ENCODE measurements at regions not wholly inside any gene's neighbourhood (a gene's known extent, or its start where the extent isn't known, plus 50 kb on each side); places are given as distances from the start of the nearest gene placed in this dataset.

DNA sequence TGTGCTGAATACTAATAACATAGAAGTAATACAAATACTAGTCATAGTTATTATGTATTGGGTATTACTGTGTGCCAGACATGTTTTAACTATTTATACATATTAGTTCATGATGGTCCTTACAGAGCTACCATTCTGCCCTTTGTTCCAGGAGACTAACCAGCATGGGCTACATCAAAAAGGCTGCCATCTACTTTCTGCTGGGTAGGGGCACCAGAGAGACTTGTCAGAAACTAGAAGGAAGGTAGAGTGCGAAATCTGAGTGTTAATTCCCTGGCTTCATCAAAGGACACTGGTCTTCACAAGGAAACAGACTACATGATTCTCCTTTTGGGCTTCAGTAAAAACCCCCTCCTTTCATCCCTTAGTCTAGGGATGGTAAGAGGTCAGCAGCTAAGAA, 347.8 kb downstream of the GBA3 start:
- no peak for TF ChIP-seq RAD21 (IDR thresholded peaks at IDR 0.05)
- no peak for TF ChIP-seq FOXA1 (IDR thresholded peaks at IDR 0.05)
- TF ChIP-seq SP1 (IDR thresholded peaks at IDR 0.05): no peak
- no peak for TF ChIP-seq NR2F2 (IDR thresholded peaks at IDR 0.05)
- TF ChIP-seq TAF1 (conservative IDR thresholded peaks at IDR 0.05): no peak
- no peak for TF ChIP-seq HNF4G (IDR thresholded peaks at IDR 0.05)
- no peak for TF ChIP-seq HNF4A (conservative IDR thresholded peaks at IDR 0.05)
- TF ChIP-seq, protein P1, sequence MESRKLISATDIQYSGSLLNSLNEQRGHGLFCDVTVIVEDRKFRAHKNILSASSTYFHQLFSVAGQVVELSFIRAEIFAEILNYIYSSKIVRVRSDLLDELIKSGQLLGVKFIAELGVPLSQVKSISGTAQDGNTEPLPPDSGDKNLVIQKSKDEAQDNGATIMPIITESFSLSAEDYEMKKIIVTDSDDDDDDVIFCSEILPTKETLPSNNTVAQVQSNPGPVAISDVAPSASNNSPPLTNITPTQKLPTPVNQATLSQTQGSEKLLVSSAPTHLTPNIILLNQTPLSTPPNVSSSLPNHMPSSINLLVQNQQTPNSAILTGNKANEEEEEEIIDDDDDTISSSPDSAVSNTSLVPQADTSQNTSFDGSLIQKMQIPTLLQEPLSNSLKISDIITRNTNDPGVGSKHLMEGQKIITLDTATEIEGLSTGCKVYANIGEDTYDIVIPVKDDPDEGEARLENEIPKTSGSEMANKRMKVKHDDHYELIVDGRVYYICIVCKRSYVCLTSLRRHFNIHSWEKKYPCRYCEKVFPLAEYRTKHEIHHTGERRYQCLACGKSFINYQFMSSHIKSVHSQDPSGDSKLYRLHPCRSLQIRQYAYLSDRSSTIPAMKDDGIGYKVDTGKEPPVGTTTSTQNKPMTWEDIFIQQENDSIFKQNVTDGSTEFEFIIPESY (IDR thresholded peaks at IDR 0.05): no peak
- TF ChIP-seq, protein P2, sequence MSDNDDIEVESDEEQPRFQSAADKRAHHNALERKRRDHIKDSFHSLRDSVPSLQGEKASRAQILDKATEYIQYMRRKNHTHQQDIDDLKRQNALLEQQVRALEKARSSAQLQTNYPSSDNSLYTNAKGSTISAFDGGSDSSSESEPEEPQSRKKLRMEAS (IDR thresholded peaks at IDR 0.05): no peak
- no peak for TF ChIP-seq YY1 (IDR thresholded peaks at IDR 0.05)
- TF ChIP-seq JUND (IDR thresholded peaks at IDR 0.05): no peak
- no peak for TF ChIP-seq GABPA (IDR thresholded peaks at IDR 0.05 in 1 of 2, conservative IDR thresholded peaks at IDR 0.05 in 1 of 2)
- no peaks in the 10 kb centered on the region for H3K36me3 ChIP-seq (ENCODE audit: control insufficient read depth in 4 of 4, insufficient read depth in 3 of 4, low read depth in 1 of 4, low read length in 3 of 4)
- H3K4me1 ChIP-seq (ENCODE audit: control insufficient read depth in 4 of 4, insufficient read depth in 4 of 4, low read length in 3 of 4): no peaks in the 10 kb centered on the region
- no peak overlapping the region for H3K27ac ChIP-seq (ENCODE audit: low read depth in 1 of 2, low read length in 2 of 2)
- no peak overlapping the region for H3K4me3 ChIP-seq (ENCODE audit: low read depth in 1 of 3, low read length in 3 of 3)
- no peak for DNase-seq (ENCODE audit: low spot score)
- H3K9me3 ChIP-seq (ENCODE audit: control insufficient read depth in 4 of 4, low read length in 3 of 4): no peaks in the 10 kb centered on the region
- WGBS: 97% methylated on average over 1 of the region's 1 CpG
- no peaks in the 10 kb centered on the region for H3K27me3 ChIP-seq (ENCODE audit: control insufficient read depth in 4 of 4, insufficient read depth in 4 of 4, low read length in 3 of 4)
- H3K9ac ChIP-seq (ENCODE audit: low read depth in 1 of 2, low read length in 2 of 2): no peak overlapping the region

- H3K27ac ChIP-seq (ENCODE audit: low read depth in 1 of 2, low read length in 2 of 2): no peak overlapping the region
- no peak for TF ChIP-seq RAD21 (IDR thresholded peaks at IDR 0.05)
- WGBS: 88% methylated on average over 1 of the region's 1 CpG
- no peaks in the 10 kb centered on the region for H3K4me1 ChIP-seq (ENCODE audit: control insufficient read depth in 4 of 4, insufficient read depth in 4 of 4, low read length in 3 of 4)
- no peaks in the 10 kb centered on the region for H3K9me3 ChIP-seq (ENCODE audit: control insufficient read depth in 4 of 4, low read length in 3 of 4)
- H3K27me3 ChIP-seq (ENCODE audit: control insufficient read depth in 4 of 4, insufficient read depth in 4 of 4, low read length in 3 of 4): no peaks in the 10 kb centered on the region
- H3K4me3 ChIP-seq (ENCODE audit: low read depth in 1 of 3, low read length in 3 of 3): no peak overlapping the region
- DNase-seq (ENCODE audit: low spot score): no peak
- no peak overlapping the region for H3K9ac ChIP-seq (ENCODE audit: low read depth in 1 of 2, low read length in 2 of 2)
- H3K36me3 ChIP-seq (ENCODE audit: control insufficient read depth in 4 of 4, insufficient read depth in 3 of 4, low read depth in 1 of 4, low read length in 3 of 4): no peaks in the 10 kb centered on the region
Observed at GRCh38 chr4:23039818-23040217, 347.1 kb downstream of the GBA3 start.

DNA sequence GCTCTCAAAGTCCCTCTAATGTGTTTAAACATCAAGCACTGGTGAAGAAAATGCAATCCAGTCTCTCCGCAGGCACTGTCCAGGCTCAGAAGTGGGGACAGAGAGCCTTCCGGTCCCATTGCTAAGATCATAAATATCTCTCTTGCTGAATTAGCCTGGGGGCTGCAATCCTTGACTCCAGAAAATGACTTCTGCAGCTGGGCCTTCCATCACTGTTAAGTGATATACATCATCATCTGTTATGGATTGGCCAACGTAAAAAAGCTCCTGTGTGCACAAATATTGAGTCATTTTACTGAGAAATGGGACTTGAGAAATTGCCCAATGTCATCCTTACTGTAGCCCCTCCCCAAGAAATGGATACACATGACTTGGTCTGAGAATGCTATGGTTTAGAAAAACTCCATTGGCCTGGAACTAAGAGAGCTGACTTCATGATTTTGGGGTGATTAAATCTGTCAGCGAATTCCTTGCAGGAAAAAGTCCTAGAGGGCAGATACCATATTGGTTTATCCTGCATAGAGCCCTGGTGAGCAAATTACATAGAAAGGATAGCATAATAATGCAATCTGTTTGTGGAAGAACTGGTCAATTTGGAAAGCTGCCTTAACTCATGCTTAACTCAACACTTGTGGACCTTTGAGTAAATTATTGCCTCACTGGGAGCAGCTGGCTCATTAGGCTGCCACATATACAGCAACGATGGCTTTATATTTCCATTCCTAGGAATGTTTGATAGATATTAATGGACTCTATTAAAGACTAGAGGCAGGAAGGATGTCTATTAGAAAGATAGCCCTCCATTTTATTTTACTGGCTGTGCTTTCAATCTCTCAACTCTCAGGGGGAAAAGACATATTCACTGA, 346.1 kb downstream of the GBA3 start:
- H3K27me3 ChIP-seq (ENCODE audit: control insufficient read depth in 4 of 4, insufficient read depth in 4 of 4, low read length in 3 of 4): no peaks in the 10 kb centered on the region
- no peaks in the 10 kb centered on the region for H3K36me3 ChIP-seq (ENCODE audit: control insufficient read depth in 4 of 4, insufficient read depth in 3 of 4, low read depth in 1 of 4, low read length in 3 of 4)
- no peak for DNase-seq (ENCODE audit: low spot score)
- H3K4me1 ChIP-seq (ENCODE audit: control insufficient read depth in 4 of 4, insufficient read depth in 4 of 4, low read length in 3 of 4): no peaks in the 10 kb centered on the region
- WGBS: 85% methylated on average over 5 of the region's 5 CpGs
- H3K9me3 ChIP-seq (ENCODE audit: control insufficient read depth in 4 of 4, low read length in 3 of 4): no peaks in the 10 kb centered on the region
- H3K27ac ChIP-seq (ENCODE audit: low read depth in 1 of 2, low read length in 2 of 2): no peak overlapping the region
- H3K4me3 ChIP-seq (ENCODE audit: low read depth in 1 of 3, low read length in 3 of 3): no peak overlapping the region
- no peak overlapping the region for H3K9ac ChIP-seq (ENCODE audit: low read depth in 1 of 2, low read length in 2 of 2)
- TF ChIP-seq, protein P3, sequence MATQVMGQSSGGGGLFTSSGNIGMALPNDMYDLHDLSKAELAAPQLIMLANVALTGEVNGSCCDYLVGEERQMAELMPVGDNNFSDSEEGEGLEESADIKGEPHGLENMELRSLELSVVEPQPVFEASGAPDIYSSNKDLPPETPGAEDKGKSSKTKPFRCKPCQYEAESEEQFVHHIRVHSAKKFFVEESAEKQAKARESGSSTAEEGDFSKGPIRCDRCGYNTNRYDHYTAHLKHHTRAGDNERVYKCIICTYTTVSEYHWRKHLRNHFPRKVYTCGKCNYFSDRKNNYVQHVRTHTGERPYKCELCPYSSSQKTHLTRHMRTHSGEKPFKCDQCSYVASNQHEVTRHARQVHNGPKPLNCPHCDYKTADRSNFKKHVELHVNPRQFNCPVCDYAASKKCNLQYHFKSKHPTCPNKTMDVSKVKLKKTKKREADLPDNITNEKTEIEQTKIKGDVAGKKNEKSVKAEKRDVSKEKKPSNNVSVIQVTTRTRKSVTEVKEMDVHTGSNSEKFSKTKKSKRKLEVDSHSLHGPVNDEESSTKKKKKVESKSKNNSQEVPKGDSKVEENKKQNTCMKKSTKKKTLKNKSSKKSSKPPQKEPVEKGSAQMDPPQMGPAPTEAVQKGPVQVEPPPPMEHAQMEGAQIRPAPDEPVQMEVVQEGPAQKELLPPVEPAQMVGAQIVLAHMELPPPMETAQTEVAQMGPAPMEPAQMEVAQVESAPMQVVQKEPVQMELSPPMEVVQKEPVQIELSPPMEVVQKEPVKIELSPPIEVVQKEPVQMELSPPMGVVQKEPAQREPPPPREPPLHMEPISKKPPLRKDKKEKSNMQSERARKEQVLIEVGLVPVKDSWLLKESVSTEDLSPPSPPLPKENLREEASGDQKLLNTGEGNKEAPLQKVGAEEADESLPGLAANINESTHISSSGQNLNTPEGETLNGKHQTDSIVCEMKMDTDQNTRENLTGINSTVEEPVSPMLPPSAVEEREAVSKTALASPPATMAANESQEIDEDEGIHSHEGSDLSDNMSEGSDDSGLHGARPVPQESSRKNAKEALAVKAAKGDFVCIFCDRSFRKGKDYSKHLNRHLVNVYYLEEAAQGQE (IDR thresholded peaks at IDR 0.05): no peak
- TF ChIP-seq GABPA (IDR thresholded peaks at IDR 0.05 in 1 of 2, conservative IDR thresholded peaks at IDR 0.05 in 1 of 2) (no peak), RAD21 (IDR thresholded peaks at IDR 0.05) (no peak), HNF4A (conservative IDR thresholded peaks at IDR 0.05) (no peak), NR2F2 (IDR thresholded peaks at IDR 0.05) (no peak), JUND (IDR thresholded peaks at IDR 0.05) (no peak)
- TF ChIP-seq, protein P2 (IDR thresholded peaks at IDR 0.05): no peak
